GM18511 (cell line): ENCODE measurements at regions not wholly inside any gene's neighbourhood (a gene's known extent, or its start where the extent isn't known, plus 50 kb on each side); places are given as distances from the start of the nearest gene placed in this dataset.
"Not testable (repeated sequence)": the region's sequence is repeated elsewhere in the genome, so short reads cannot be mapped to it uniquely, and the experiment has no call there.

Experiments used
- ATAC-seq: cut with Tn5 transposase; IDR thresholded peaks from one replicate; pipeline ENCODE4 v1.9.1; 2021; ENCODE audit warnings: mild to moderate bottlenecking, moderate library complexity; ENCODE audit not compliant: unreplicated experiment

- not testable (repeated sequence) for ATAC-seq
These were observed 532.8 kb upstream of the NRP1 start for GRCh38 chr10:33867199-33867789.

DNA sequence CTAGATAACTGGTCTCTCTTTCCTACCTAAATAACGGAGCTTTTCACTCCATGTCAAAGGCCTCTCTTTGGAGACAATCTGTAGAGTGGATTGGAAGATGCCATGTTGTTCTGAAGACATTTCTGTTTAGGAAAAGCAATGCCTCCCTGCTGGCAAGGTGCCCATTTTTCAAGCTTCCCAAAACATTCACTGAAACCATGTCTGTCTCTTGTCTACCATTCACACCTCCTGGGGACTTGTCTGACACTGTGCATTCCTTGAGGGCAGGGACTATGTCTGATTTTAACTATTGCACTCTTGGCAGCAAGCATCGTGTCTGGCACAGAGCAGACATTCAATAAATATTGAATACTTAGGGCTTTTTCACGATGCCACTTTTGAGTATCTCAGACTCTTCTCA is 528.9 kb upstream of the NRP1 start:
- no peak for ATAC-seq

- no peak for ATAC-seq
These were observed 528.2 kb upstream of the NRP1 start for GRCh38 chr10:33862536-33863105.

GRCh38 chr10:33861833-33862232 is 527.4 kb upstream of the NRP1 start:
- ATAC-seq: no peak

GRCh38 chr10:33861016-33861704 is 526.7 kb upstream of the NRP1 start:
- ATAC-seq: no peak

- no peak for ATAC-seq
These were observed 526.1 kb upstream of the NRP1 start for GRCh38 chr10:33860552-33860951.

DNA sequence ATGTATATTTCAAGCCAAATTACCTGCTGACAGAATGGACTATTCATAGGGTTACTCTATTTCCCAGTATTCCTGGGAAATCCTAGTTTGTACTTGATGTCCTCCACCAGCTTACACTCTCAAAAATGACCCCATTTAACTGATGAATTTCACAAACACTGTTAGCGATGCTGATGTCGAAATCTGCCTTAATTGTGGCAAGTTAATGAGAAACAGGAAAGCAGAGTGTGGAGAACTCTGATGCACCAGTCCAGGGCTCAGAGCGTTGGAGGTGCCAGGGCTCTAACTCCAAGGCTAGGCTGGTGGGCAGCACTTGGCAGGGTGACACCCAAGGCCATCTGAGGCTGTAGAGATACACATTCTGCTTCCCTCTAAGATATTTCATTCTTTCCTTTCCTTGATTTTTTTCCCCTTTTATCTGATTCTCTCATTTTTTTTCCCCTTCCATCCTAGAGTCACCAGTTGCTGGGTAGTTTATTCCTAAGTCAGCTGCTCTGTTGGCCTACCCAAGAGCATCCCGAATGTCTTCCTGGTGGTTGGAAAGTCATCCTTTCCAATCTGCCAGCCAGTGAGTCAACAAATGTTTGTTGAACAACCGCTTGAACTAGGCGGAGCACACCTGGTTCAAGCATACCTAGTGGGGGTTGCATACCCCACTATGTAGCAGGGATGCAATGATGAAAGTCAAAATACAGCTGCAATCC is 525.0 kb upstream of the NRP1 start:
- ATAC-seq: no peak

DNA sequence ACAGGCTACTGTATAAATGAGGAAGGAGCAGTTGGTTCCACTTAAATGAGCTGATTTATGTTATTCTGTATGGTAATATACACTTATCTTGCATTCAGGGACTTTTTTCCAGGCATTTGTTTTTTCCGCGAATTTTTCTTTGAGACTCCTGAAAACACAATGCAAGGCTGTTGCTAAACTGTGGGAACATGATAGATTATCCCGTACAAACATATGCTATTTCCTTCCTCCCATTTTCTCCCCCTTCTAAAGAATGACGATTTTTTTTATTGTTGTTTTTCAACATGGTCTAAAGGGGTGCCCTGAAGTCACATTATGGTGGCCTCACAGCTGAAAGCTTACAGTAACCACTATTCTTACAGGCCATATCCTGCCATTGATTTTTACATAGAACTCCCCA is 523.9 kb upstream of the NRP1 start:
- no peak for ATAC-seq

GRCh38 chr10:33853221-33853620 is 518.8 kb upstream of the NRP1 start:
- not testable (repeated sequence) for ATAC-seq

- ATAC-seq: no peak
These were observed 508.9 kb upstream of the NRP1 start for GRCh38 chr10:33843379-33843778.

DNA sequence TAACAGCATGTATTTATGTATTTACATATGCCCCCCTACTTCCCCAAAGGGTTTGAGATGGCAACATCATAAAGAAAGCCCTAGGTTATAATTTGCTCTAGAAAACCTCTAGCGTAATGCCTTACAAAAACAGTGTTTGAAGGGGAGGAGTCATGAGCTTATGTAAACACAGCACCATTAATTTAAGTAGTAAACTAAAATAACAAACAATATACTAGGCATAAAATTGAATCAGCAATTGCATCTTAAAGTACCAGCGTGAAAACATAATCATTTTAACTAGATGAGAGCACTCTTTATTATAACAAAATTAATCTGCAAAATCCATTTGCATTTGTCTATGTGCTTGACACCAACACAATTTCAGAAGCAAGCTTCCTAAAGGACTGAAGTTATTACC is 507.2 kb upstream of the NRP1 start:
- ATAC-seq: no peak

DNA sequence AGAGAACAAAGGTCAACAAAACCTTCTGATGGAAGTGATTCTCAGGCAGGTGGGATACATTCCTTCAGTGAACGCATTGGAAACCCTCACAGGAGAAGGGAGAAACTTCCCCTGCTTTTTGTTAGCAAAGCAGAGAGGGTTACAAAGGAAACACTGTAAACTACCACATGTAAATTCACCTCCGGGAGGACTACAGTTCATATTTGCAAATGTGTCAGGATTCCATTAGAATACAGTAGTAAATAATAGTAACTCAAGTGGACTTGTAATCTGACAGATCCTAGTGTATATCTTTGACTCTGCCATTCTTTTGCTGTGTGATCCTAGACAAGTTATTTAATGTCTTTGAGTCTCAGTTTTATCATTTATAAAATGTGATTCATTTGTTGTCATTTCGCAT is 504.3 kb upstream of the NRP1 start:
- ATAC-seq: no peak

DNA sequence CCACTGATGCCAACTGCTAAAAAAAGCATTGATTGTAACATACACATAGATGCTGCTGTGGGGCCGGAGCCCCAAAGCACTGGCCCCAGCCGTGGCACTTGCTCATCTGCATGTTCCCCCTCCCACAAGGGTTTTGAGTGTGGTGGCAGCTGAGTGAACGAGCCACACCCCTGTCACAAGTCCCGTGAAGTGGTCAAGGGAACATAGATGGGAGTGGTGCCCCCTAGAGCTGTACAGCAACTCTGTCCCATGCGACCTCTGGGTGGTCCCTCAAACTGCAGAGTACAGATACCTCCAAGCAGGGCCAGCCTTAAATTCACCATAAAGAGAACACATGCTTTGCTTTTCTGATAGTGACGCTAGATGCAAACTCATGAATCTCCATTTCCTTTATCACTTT is 503.3 kb upstream of the NRP1 start:
- no peak for ATAC-seq

- no peak for ATAC-seq
These were observed 501.1 kb upstream of the NRP1 start for GRCh38 chr10:33835556-33835955.

GRCh38 chr10:33833566-33833965 is 499.1 kb upstream of the NRP1 start:
- ATAC-seq: no peak

DNA sequence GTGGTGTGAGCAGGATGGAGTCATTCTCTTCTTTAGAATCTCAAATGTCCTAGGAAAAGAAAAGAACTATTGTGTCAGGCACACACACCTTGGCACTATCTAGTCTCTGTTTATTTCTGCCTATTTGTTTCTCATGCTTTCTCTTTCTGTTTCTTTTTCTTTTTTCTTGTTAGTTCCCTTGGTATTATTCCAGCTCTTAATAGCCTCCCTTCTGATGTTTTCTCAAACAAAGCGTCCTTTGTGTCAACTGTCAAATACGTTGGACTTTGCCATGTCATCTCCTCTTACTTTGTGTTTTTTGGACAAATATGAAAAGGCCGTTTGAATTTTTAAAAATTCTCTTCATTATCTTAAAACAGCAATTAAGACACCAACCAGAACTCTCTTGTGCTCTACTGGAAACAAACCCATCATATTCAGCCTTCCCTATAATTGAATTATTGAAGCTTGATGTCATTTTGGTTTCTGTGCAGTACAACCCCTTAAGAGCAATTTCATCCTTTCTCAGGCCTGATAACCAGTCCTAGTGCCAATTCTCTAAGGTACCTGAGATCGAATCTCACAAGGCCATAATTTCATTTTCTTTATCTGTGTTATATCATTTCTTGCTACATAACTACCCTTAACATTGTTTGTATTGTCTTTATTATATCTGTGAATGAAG is 497.8 kb upstream of the NRP1 start:
- no peak for ATAC-seq

DNA sequence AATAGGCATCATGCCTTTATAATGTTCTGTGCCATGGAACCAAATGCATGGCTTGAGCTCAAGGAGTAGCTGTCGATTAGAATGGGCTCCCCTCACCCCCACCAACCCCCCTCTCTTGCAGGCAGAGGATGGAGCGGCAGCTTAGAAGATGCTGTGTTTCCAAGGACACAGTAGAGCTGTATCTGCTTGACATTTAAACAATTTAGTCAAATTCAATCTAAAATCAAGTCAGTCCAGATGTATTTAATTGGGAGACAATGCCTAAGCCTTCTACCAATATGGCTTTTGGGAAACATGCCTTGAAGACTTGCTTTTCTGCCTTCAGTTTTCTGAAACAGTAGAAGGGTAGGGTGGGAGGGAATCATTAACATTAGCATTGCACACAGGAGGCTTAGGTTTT is 497.1 kb upstream of the NRP1 start:
- ATAC-seq: no peak

DNA sequence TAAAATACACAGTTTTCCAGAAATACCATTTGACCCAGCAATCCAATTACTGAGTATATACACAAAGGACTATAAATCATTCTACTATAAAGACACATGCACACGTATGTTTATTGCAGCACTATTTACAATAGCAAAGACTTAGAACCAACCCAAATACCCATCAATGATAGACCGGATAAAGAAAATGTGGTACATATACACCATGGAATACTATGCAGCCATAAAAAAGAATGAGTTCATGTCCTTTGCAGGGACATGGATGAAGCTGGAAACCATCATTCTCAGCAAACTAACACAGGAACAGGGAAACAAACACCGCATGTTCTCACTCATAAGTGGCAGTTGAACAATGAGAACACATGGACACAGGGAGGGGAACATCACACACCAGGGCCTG is 495.4 kb upstream of the NRP1 start:
- not testable (repeated sequence) for ATAC-seq

DNA sequence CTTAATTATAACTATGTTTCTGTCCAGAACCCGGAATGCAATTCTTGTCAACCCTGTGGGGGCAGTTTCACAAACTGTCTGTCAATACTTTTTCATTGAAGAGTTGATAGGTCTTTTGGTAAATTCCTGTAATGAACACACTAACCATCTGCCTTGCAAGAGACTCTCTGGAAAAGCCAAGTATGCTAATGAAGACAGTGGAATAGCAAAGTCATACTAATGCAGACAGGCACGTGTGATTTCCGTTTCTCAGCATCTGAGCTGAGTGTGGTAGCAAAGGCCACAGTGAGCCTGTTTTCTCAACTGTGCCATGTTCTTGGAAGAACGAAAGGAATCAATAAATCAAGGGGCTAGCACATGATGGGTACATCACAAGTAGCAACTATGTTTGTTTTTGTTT is 494.1 kb upstream of the NRP1 start:
- ATAC-seq: no peak

GRCh38 chr10:33826186-33826585 is 491.7 kb upstream of the NRP1 start:
- no peak for ATAC-seq

DNA sequence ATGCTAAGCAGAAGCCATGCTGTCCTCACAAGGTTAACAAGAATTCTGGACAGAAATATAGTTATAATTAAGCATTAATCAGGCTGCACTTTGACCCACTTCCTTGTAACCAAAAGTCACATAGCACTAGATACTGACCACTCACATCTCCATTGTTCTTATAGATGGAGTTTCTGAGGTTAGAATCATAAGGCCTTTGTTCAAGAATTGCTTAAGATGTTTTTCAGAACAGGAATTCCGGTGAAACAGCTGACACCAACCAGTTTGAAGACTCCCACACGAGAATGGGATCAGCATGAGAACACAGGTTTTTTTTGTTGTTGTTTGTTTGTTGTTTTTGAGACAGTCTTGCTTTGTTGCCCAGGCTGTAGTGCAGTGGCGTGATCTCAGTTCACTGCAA is 488.3 kb upstream of the NRP1 start:
- ATAC-seq: no peak
